Esophagus (tissue), 2 donors: ENCODE measurements at regions not wholly inside any gene's neighbourhood (a gene's known extent, or its start where the extent isn't known, plus 50 kb on each side); places are given as distances from the start of the nearest gene placed in this dataset.

ENCODE experiments used
- H3K27ac ChIP-seq, 2 donors: one replicate each; pipeline ENCODE4 v1.5.1; 2013; ENCODE audit warnings: low read depth in 2 of 2, mild to moderate bottlenecking in 2 of 2, inconsistent platforms in 1 of 2, low read length in 1 of 2, moderate library complexity in 1 of 2
- H3K27me3 ChIP-seq, 2 donors: one replicate each; pipeline ENCODE4 v1.6.1; 2013; ENCODE audit warnings: low read length in 2 of 2, control low read depth in 1 of 2, mild to moderate bottlenecking in 1 of 2; ENCODE audit not compliant: insufficient read depth in 2 of 2, control insufficient read depth in 1 of 2
- H3K36me3 ChIP-seq, 2 donors: one replicate each; pipeline ENCODE4 v1.6.1; 2013; ENCODE audit warnings: low read length in 1 of 2; ENCODE audit not compliant: control insufficient read depth in 2 of 2, insufficient read depth in 2 of 2
- H3K4me1 ChIP-seq, 2 donors: one replicate each; pipeline ENCODE4 v1.6.1; 2013; ENCODE audit warnings: low read length in 1 of 2; ENCODE audit not compliant: control insufficient read depth in 2 of 2, insufficient read depth in 2 of 2
- H3K4me3 ChIP-seq, 2 donors: one replicate each; pipeline ENCODE4 v1.5.1; 2013; ENCODE audit warnings: low read length in 2 of 2, mild to moderate bottlenecking in 2 of 2, low read depth in 1 of 2, moderate library complexity in 1 of 2
- H3K9me3 ChIP-seq, 2 donors: one replicate each; pipeline ENCODE4 v1.6.1; 2013; ENCODE audit warnings: mild to moderate bottlenecking in 2 of 2, low read depth in 1 of 2, low read length in 1 of 2, moderate library complexity in 1 of 2; ENCODE audit not compliant: control insufficient read depth in 2 of 2, insufficient read depth in 1 of 2
- WGBS, 2 donors: extraction: QIAGEN DNeasy Blood & Tissue Kit; methylation state at CpG; one replicate each; pipeline ENCODE4 v1.1.7; 2013; 5-methylcytosine and 5-hydroxymethylcytosine counted together
- donor health status: healthy with polysubstance abuse.
- donor health status: Bipolar disorder and iron deficiency.

GRCh38 chr16:9536905-9537304 lies 445.5 kb downstream of the HAPSTR1 start:
- Histone ChIP-seq H3K27me3 (no peaks in the 10 kb centered on the region), H3K4me1 (no peaks in the 10 kb centered on the region), H3K36me3 (no peaks in the 10 kb centered on the region), H3K27ac (no peak overlapping the region), H3K4me3 (no peak overlapping the region), H3K9me3 (peaks cover 0 to 3% of the 10 kb centered on the region in 2 donors)
- 88 to 90% methylated on average over 3 of the region's 3 CpGs for WGBS, 2 donors

DNA sequence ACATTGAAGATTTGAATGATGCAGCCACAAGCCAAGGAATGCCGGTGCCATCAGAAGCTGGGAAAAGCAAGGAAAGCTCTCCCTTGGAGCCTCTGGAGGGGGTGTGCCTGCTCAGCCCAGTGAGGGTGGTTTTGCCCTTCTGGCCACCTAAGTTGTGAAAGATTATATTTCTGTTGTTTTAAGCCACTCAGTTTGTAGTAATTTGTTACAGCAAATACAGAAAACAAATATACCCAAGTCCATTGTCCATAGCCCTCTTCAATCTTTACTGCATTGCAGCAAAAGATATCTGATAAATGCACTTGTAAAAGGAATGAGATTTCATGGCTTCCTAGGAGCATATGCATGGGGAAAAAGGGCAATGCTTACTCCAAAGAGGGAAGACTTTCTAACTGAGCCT lies 447.9 kb downstream of the HAPSTR1 start:
- Histone ChIP-seq H3K4me3 (no peak overlapping the region), H3K36me3 (no peaks in the 10 kb centered on the region), H3K27ac (no peak overlapping the region), H3K27me3 (no peaks in the 10 kb centered on the region), H3K9me3 (peaks cover 0 to 6% of the 10 kb centered on the region in 2 donors), H3K4me1 (no peaks in the 10 kb centered on the region)
- WGBS, 2 donors = 93 to 97% methylated on average over 1 of the region's 1 CpG

- peaks cover 0 to 6% of the 10 kb centered on the region in 2 donors for H3K9me3 ChIP-seq
- H3K36me3 ChIP-seq = no peaks in the 10 kb centered on the region
- H3K27me3 ChIP-seq = no peaks in the 10 kb centered on the region
- no peak overlapping the region for H3K4me3 ChIP-seq
- 77 to 78% methylated on average over 5 of the region's 5 CpGs for WGBS, 2 donors
- no peak overlapping the region for H3K27ac ChIP-seq
- no peaks in the 10 kb centered on the region for H3K4me1 ChIP-seq
These were observed 450.3 kb downstream of the HAPSTR1 start for GRCh38 chr16:9541723-9542122.

- H3K27me3 ChIP-seq = no peaks in the 10 kb centered on the region
- no peak overlapping the region for H3K27ac ChIP-seq
- H3K4me1 ChIP-seq = no peaks in the 10 kb centered on the region
- peaks cover 0 to 6% of the 10 kb centered on the region in 2 donors for H3K9me3 ChIP-seq
- no peaks in the 10 kb centered on the region for H3K36me3 ChIP-seq
- 56 to 65% methylated on average over 8 of the region's 8 CpGs for WGBS, 2 donors
- H3K4me3 ChIP-seq = no peak overlapping the region
These were observed 450.8 kb downstream of the HAPSTR1 start for GRCh38 chr16:9542165-9542755.

DNA sequence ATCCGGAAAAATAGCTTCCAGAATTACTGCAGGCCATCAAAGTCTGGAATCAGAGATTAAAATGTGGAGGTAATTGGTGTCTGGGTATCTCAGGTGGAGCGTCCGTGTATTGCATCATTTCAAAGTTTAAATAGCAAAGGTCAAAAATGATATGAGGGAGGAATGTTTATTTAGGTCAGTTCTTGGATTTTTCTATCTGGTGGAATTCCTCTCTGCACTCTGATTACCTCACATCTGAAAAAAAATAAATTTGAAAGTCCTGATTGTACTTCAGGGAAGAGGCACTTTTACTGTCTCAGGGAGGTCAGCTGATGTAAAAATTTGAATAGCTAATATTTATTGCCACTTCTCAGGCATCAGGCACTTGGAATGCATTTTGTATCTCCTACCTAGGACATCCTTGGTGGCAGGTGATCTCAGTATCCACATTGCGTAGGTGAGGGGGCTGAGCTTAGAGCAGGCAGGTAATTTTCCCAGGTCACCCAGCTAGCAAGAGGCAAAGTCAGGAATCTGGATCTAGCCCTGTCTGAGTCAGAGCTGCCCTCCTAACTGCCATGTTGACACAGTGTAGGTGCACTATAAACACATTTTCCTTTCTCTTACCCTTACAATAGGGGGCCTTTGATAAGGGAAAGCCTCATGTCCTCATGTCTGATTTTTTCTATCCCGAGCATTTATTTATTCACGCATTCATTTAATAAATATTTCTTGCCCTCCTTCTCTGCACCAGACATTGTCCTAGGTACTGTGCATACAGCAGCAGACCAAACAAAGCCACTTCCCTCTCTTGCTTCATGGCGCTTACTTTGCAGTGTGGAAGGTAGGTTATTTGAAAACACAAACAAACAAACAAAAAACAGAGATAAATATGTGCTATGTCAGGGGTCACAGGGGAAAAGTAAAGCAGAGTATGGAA lies 454.3 kb downstream of the HAPSTR1 start:
- Histone ChIP-seq H3K27ac (no peak overlapping the region), H3K27me3 (no peaks in the 10 kb centered on the region), H3K36me3 (no peaks in the 10 kb centered on the region), H3K4me1 (no peaks in the 10 kb centered on the region), H3K9me3 (peaks cover 0 to 4% of the 10 kb centered on the region in 2 donors), H3K4me3 (no peak overlapping the region)
- 70 to 75% methylated on average over 7 of the region's 7 CpGs for WGBS, 2 donors

DNA sequence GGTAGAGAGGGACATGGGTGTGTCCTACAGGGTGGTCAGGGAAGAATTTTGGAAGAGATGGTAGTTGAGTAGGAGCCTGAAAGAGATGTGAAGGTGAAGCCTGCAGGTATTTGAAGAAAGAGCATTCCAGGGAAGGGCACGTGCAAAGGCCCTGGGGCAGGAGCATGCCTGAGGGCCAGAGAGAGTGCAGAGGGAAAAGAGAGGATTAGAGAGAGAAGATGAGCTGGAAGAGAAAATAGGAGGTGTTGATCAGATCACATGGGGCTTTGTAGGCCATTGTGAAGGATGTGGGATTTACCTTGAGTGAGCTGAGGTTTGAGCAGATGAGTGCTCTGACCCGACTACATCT lies 455.0 kb downstream of the HAPSTR1 start:
- WGBS, 2 donors = 80 to 83% methylated on average over 2 of the region's 2 CpGs

DNA sequence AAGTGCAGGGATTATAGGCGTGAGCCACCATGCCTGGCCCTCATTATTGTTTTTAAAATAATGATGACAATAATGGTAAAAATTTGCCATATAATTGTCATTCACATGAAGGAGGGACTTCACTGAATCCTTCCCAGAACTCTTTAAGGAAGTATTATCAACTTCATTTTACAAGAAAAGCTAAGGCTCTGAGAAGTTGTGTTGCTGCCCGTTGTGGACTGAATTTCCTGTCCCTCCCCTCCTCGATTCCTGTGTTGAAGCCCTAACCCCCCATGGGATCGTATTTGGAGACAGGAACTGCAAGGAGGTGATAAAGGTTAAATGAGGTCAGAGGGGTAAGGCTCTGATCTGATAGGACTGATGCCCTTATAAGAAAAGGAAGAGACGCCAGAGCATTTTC lies 458.0 kb downstream of the HAPSTR1 start:
- whole genome bisulfite sequencing, 2 donors = 61 to 70% methylated on average over 5 of the region's 5 CpGs
- Histone ChIP-seq H3K36me3 (no peaks in the 10 kb centered on the region), H3K27ac (no peak overlapping the region), H3K4me1 (no peaks in the 10 kb centered on the region), H3K4me3 (no peak overlapping the region), H3K27me3 (no peaks in the 10 kb centered on the region), H3K9me3 (peaks cover 0 to 2% of the 10 kb centered on the region in 2 donors)

More for the DNA sequence above, 455.0 kb downstream of the HAPSTR1 start:
- H3K27me3 ChIP-seq = no peaks in the 10 kb centered on the region
- no peaks in the 10 kb centered on the region for H3K4me1 ChIP-seq
- no peak overlapping the region for H3K27ac ChIP-seq
- no peak overlapping the region for H3K4me3 ChIP-seq
- H3K36me3 ChIP-seq = no peaks in the 10 kb centered on the region
- peaks cover 0 to 5% of the 10 kb centered on the region in 2 donors for H3K9me3 ChIP-seq

GRCh38 chr16:9555051-9555450 lies 463.6 kb downstream of the HAPSTR1 start:
- Histone ChIP-seq H3K27ac (no peak overlapping the region), H3K4me3 (no peak overlapping the region), H3K9me3 (peaks cover 0 to 5% of the 10 kb centered on the region in 2 donors), H3K27me3 (no peaks in the 10 kb centered on the region), H3K4me1 (no peaks in the 10 kb centered on the region), H3K36me3 (no peaks in the 10 kb centered on the region)
- WGBS, 2 donors = 90 to 93% methylated on average over 3 of the region's 3 CpGs

DNA sequence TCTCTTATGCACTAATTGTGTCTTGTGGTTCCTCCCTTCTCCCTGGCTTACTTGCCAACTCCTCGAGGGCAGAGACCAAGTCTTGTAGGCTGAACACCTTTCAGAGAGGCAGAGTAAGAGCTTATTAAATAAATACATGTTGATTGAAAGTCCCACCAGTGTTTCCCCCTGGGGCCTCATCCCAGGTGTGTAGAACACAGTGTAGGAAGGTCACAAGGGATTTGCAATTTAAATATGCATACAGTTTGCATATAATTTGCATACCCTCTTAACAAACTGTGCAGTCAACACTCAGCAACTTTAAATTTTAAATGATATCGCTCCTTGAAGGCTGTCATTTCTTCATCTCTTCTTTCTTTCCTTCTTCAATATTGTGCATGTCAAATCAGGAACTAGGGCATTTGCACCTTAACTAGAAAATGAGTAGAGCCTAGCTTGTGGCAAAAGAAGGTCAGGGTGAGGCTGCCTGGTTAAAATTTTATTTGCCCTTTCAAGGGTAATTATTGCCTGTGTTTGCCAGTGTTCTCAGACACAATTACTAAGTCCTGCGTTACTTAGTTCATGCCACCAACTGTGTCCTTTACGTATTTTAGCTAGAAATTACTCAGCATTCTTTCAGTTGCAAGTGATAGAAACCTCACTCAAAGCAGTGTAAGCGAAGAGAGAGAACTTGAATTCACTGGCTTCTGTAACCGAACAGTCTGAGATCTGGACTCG lies 465.7 kb downstream of the HAPSTR1 start:
- Histone ChIP-seq H3K9me3 (peaks cover 0 to 4% of the 10 kb centered on the region in 2 donors), H3K4me1 (no peaks in the 10 kb centered on the region), H3K36me3 (no peaks in the 10 kb centered on the region), H3K27me3 (no peaks in the 10 kb centered on the region), H3K4me3 (no peak overlapping the region), H3K27ac (no peak overlapping the region)
- WGBS, 2 donors = 65 to 68% methylated on average over 7 of the region's 7 CpGs
